Type B pancreatic cell (in vitro differentiated cells): ENCODE measurements at regions not wholly inside any gene's neighbourhood (a gene's known extent, or its start where the extent isn't known, plus 50 kb on each side); places are given as distances from the start of the nearest gene placed in this dataset.

ENCODE experiments used
- DNase-seq: peaks from one replicate; pipeline ENCODE4 v3.0.0; 2021; ENCODE audit warnings: mixed read lengths; ENCODE audit not compliant: unreplicated experiment; ENCODE audit errors: extremely low spot score
- H3K27ac Mint-ChIP-seq: 2 replicates; pipeline ENCODE4 v1.8.0; 2021; ENCODE audit warnings: mild to moderate bottlenecking, mixed read lengths
- H3K27me3 Mint-ChIP-seq: 2 replicates; pipeline ENCODE4 v1.8.0; 2021; ENCODE audit warnings: mixed read lengths
- H3K36me3 Mint-ChIP-seq: 2 replicates; pipeline ENCODE4 v1.8.0; 2021; ENCODE audit warnings: mixed read lengths
- H3K4me1 Mint-ChIP-seq: one replicate; pipeline ENCODE4 v1.8.0; 2021; ENCODE audit warnings: mixed read lengths; ENCODE audit not compliant: unreplicated experiment
- H3K4me3 Mint-ChIP-seq: 2 replicates; pipeline ENCODE4 v1.8.0; 2021; ENCODE audit warnings: mild to moderate bottlenecking, mixed read lengths
- H3K9me3 Mint-ChIP-seq: 2 replicates; pipeline ENCODE4 v1.8.0; 2021; ENCODE audit warnings: mixed read lengths
- CTCF ChIP-seq: fragments of 200-600 bp; sonication (generic); conservative IDR thresholded peaks from 2 replicates; pipeline ENCODE4 v1.5.0; 2021; ENCODE audit warnings: antibody characterized with exemption, mild to moderate bottlenecking

- no peaks in the 10 kb centered on the region for H3K4me1 Mint-ChIP-seq
- H3K27ac Mint-ChIP-seq = no peak overlapping the region
- no peaks in the 10 kb centered on the region for H3K9me3 Mint-ChIP-seq
- no peak for TF ChIP-seq CTCF
- no peaks in the 10 kb centered on the region for H3K36me3 Mint-ChIP-seq
- no peak for DNase-seq
- H3K27me3 Mint-ChIP-seq = no peaks in the 10 kb centered on the region
- no peak overlapping the region for H3K4me3 Mint-ChIP-seq
Measured at GRCh38 chr18:27313678-27314077, 128.6 kb upstream of the CHST9 start.

- no peak for TF ChIP-seq CTCF
- H3K4me3 Mint-ChIP-seq = no peak overlapping the region
- no peaks in the 10 kb centered on the region for H3K4me1 Mint-ChIP-seq
- no peaks in the 10 kb centered on the region for H3K27me3 Mint-ChIP-seq
- no peaks in the 10 kb centered on the region for H3K9me3 Mint-ChIP-seq
- no peak overlapping the region for H3K27ac Mint-ChIP-seq
- no peak for DNase-seq
- H3K36me3 Mint-ChIP-seq = no peaks in the 10 kb centered on the region
Measured at GRCh38 chr18:27312853-27313252, 127.7 kb upstream of the CHST9 start.

GRCh38 chr18:27312153-27312552 is 127.0 kb upstream of the CHST9 start:
- TF ChIP-seq CTCF = no peak
- DNase-seq = no peak
- H3K27ac Mint-ChIP-seq = no peak overlapping the region
- no peaks in the 10 kb centered on the region for H3K27me3 Mint-ChIP-seq
- no peaks in the 10 kb centered on the region for H3K4me1 Mint-ChIP-seq
- H3K9me3 Mint-ChIP-seq = no peaks in the 10 kb centered on the region
- no peak overlapping the region for H3K4me3 Mint-ChIP-seq
- no peaks in the 10 kb centered on the region for H3K36me3 Mint-ChIP-seq

GRCh38 chr18:27311114-27311513 is 126.0 kb upstream of the CHST9 start:
- Mint-ChIP-seq H3K9me3 (no peaks in the 10 kb centered on the region), H3K27me3 (no peaks in the 10 kb centered on the region)

GRCh38 chr18:27301615-27302378 is 116.7 kb upstream of the CHST9 start:
- no peak for TF ChIP-seq CTCF
- no peaks in the 10 kb centered on the region for H3K27me3 Mint-ChIP-seq
- H3K27ac Mint-ChIP-seq = no peak overlapping the region
- DNase-seq = no peak
- no peaks in the 10 kb centered on the region for H3K36me3 Mint-ChIP-seq
- H3K4me1 Mint-ChIP-seq = peaks cover 4% of the 10 kb centered on the region
- H3K9me3 Mint-ChIP-seq = no peaks in the 10 kb centered on the region
- no peak overlapping the region for H3K4me3 Mint-ChIP-seq

More at GRCh38 chr18:27311114-27311513, 126.0 kb upstream of the CHST9 start:
- no peak for TF ChIP-seq CTCF
- no peaks in the 10 kb centered on the region for H3K36me3 Mint-ChIP-seq
- no peaks in the 10 kb centered on the region for H3K4me1 Mint-ChIP-seq
- H3K27ac Mint-ChIP-seq = no peak overlapping the region
- DNase-seq = no peak
- no peak overlapping the region for H3K4me3 Mint-ChIP-seq
